ENCODE measurements at regions not wholly inside any gene's neighbourhood (a gene's known extent, or its start where the extent isn't known, plus 50 kb on each side); places are given as distances from the start of the nearest gene placed in this dataset.
"Not testable (repeated sequence)": the region's sequence is repeated elsewhere in the genome, so short reads cannot be mapped to it uniquely, and the experiment has no call there.

- no peak for TF ChIP-seq RARB (CRISPR knock-in tag; IDR thresholded peaks at IDR 0.05)
- TF ChIP-seq OSR1 (CRISPR knock-in tag; IDR thresholded peaks at IDR 0.05): no peak
- TF ChIP-seq CSRNP3 (CRISPR knock-in tag; IDR thresholded peaks at IDR 0.05): no peak
- TF ChIP-seq ZC3H10 (CRISPR knock-in tag; IDR thresholded peaks at IDR 0.05): no peak
- no peak for TF ChIP-seq TSHZ2 (CRISPR knock-in tag; IDR thresholded peaks at IDR 0.05)
- no peak for TF ChIP-seq ZFP30 (CRISPR knock-in tag; IDR thresholded peaks at IDR 0.05)
- TF ChIP-seq ZNF565 (CRISPR knock-in tag; conservative IDR thresholded peaks at IDR 0.05; ENCODE audit: low read depth): no peak
- TF ChIP-seq ZFP3 (CRISPR knock-in tag; IDR thresholded peaks at IDR 0.05): no peak
- TF ChIP-seq ESRRG (CRISPR knock-in tag; IDR thresholded peaks at IDR 0.05): no peak
- no peak for TF ChIP-seq GLIS3 (CRISPR knock-in tag; IDR thresholded peaks at IDR 0.05)
- TF ChIP-seq TCF4 (CRISPR knock-in tag; IDR thresholded peaks at IDR 0.05; ENCODE audit: borderline replicate concordance): no peak
- TF ChIP-seq CREB5 (CRISPR knock-in tag; IDR thresholded peaks at IDR 0.05; ENCODE audit: low read depth): no peak
- TF ChIP-seq PPARA (CRISPR knock-in tag; IDR thresholded peaks at IDR 0.05; ENCODE audit: borderline replicate concordance): no peak
- no peak for TF ChIP-seq ARNTL (CRISPR knock-in tag; IDR thresholded peaks at IDR 0.05; ENCODE audit: borderline replicate concordance, low read depth)
- no peak for TF ChIP-seq PATZ1 (CRISPR knock-in tag; IDR thresholded peaks at IDR 0.05; ENCODE audit: borderline replicate concordance)
- TF ChIP-seq SNAI2 (CRISPR knock-in tag; IDR thresholded peaks at IDR 0.05): no peak
- ATAC-seq: no peak
Observed at GRCh38 chr18:29730073-29730472, 1312.5 kb downstream of the DSC3 start.

GRCh38 chr18:29726646-29727045 is 1315.9 kb downstream of the DSC3 start:
- TF ChIP-seq TSHZ2 (CRISPR knock-in tag; IDR thresholded peaks at IDR 0.05): no peak
- no peak for TF ChIP-seq ZC3H10 (CRISPR knock-in tag; IDR thresholded peaks at IDR 0.05)
- TF ChIP-seq PPARA (CRISPR knock-in tag; IDR thresholded peaks at IDR 0.05; ENCODE audit: borderline replicate concordance): no peak
- TF ChIP-seq RARB (CRISPR knock-in tag; IDR thresholded peaks at IDR 0.05): no peak
- no peak for TF ChIP-seq BACH2 (CRISPR knock-in tag; IDR thresholded peaks at IDR 0.05; ENCODE audit: borderline replicate concordance)
- TF ChIP-seq CSDC2 (CRISPR knock-in tag; IDR thresholded peaks at IDR 0.05): no peak
- no peak for TF ChIP-seq GLIS3 (CRISPR knock-in tag; IDR thresholded peaks at IDR 0.05)
- TF ChIP-seq ZNF565 (CRISPR knock-in tag; conservative IDR thresholded peaks at IDR 0.05; ENCODE audit: low read depth): no peak
- TF ChIP-seq OSR1 (CRISPR knock-in tag; IDR thresholded peaks at IDR 0.05): no peak
- TF ChIP-seq SNAI2 (CRISPR knock-in tag; IDR thresholded peaks at IDR 0.05): no peak
- no peak for TF ChIP-seq ESRRG (CRISPR knock-in tag; IDR thresholded peaks at IDR 0.05)
- no peak for TF ChIP-seq CSRNP3 (CRISPR knock-in tag; IDR thresholded peaks at IDR 0.05)
- TF ChIP-seq ZFP3 (CRISPR knock-in tag; IDR thresholded peaks at IDR 0.05): no peak
- TF ChIP-seq ZNF8 (CRISPR knock-in tag; IDR thresholded peaks at IDR 0.05): no peak
- no peak for ATAC-seq

GRCh38 chr18:29723486-29723885 is 1319.1 kb downstream of the DSC3 start:
- not testable (repeated sequence) for ATAC-seq

GRCh38 chr18:29715960-29716359 is 1326.6 kb downstream of the DSC3 start:
- ATAC-seq: not testable (repeated sequence)

Measured in SK-N-SH treated with all-trans-retinoic acid at 6 μM for 48 hours (cell line).